ENCODE measurements at regions not wholly inside any gene's neighbourhood (a gene's known extent, or its start where the extent isn't known, plus 50 kb on each side); places are given as distances from the start of the nearest gene placed in this dataset.

DNA sequence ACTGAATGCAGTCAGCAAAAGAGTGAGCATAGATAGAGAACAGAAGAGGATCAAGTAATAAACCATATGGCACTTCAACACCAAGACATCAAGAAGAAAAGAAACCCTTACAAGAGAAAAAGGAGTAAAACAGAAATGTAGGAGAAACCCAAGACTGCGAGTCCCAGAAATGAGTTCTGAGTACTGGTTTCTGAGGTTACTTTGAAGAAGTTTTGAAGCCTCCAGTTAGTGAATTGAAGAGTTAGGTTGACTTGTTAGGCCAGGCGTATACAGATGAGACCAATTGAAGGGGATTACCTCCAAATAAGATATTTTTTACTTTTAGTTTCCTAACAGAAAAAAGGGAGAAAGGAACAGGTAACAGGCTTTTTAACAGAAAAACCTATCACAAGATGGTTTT is 162.2 kb upstream of the SSTR1 start:
- TF ChIP-seq, protein P1, sequence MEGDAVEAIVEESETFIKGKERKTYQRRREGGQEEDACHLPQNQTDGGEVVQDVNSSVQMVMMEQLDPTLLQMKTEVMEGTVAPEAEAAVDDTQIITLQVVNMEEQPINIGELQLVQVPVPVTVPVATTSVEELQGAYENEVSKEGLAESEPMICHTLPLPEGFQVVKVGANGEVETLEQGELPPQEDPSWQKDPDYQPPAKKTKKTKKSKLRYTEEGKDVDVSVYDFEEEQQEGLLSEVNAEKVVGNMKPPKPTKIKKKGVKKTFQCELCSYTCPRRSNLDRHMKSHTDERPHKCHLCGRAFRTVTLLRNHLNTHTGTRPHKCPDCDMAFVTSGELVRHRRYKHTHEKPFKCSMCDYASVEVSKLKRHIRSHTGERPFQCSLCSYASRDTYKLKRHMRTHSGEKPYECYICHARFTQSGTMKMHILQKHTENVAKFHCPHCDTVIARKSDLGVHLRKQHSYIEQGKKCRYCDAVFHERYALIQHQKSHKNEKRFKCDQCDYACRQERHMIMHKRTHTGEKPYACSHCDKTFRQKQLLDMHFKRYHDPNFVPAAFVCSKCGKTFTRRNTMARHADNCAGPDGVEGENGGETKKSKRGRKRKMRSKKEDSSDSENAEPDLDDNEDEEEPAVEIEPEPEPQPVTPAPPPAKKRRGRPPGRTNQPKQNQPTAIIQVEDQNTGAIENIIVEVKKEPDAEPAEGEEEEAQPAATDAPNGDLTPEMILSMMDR (IDR thresholded peaks at IDR 0.05; ENCODE audit: insufficient read depth, low read depth, low read length), result no peak
- no peak for TF ChIP-seq EZH2 (IDR thresholded peaks at IDR 0.05; ENCODE audit: insufficient read depth, low read length)

Measured in astrocyte (in vitro differentiated cells and primary cell).